ENCODE measurements at regions not wholly inside any gene's neighbourhood (a gene's known extent, or its start where the extent isn't known, plus 50 kb on each side); places are given as distances from the start of the nearest gene placed in this dataset.

GRCh38 chrX:10102046-10102704 lies 54.6 kb upstream of the CLCN4 start:
- no peak overlapping the region for H3K4ac ChIP-seq (ENCODE audit: low read depth, low read length)
- no peak overlapping the region for H3K14ac ChIP-seq (ENCODE audit: low read length)
- no peak overlapping the region for H2AK5ac ChIP-seq (ENCODE audit: low read length)
- H3K23ac ChIP-seq (ENCODE audit: low read length) = no peak overlapping the region
- no peak overlapping the region for H3K9ac ChIP-seq (ENCODE audit: low read length)
- H2BK120ac ChIP-seq (ENCODE audit: insufficient read depth, low read length, poor library complexity) = no peak overlapping the region
- no peak overlapping the region for H2BK5ac ChIP-seq (ENCODE audit: low read depth, low read length, poor library complexity)
- peaks cover 3 to 6% of the 10 kb centered on the region in 2 experiments for H3K4me1 ChIP-seq (ENCODE audit: control insufficient read depth in 1 of 2, insufficient read depth in 2 of 2, low read length in 2 of 2)
- H3K27ac ChIP-seq (ENCODE audit: low read depth, low read length) = peak overlapping the region; percentile 11
- DNase-seq = peak; percentile 78 to 79
- no CpG with 5 or more reads among the region's 14 CpGs for WGBS (ENCODE audit: extremely low coverage, insufficient coverage, insufficient read length)
- H3K9me3 ChIP-seq (ENCODE audit: insufficient read depth, low read depth, low read length) = no peaks in the 10 kb centered on the region
- no peak overlapping the region for H2BK12ac ChIP-seq (ENCODE audit: low read length)
- H3K4me3 ChIP-seq (ENCODE audit: low read depth, low read length) = no peak overlapping the region
- H3K4me2 ChIP-seq (ENCODE audit: low read length) = no peak overlapping the region
- H3K36me3 ChIP-seq (ENCODE audit: control insufficient read depth in 1 of 2, insufficient read depth in 2 of 2, low read length in 2 of 2) = peaks cover 17 to 28% of the 10 kb centered on the region in 2 experiments
- H4K12ac ChIP-seq (ENCODE audit: low read depth, low read length) = no peak overlapping the region
- no peak overlapping the region for H2AFZ ChIP-seq (ENCODE audit: insufficient read depth, low read length, poor library complexity)
- H4K8ac ChIP-seq (ENCODE audit: low read depth, low read length) = no peak overlapping the region
- H3K18ac ChIP-seq (ENCODE audit: low read length) = no peak overlapping the region
- no peaks in the 10 kb centered on the region for H3K79me2 ChIP-seq (ENCODE audit: control insufficient read depth, insufficient read depth, low read length, poor library complexity)
- H3K79me1 ChIP-seq (ENCODE audit: low read length) = no peaks in the 10 kb centered on the region
- no peak overlapping the region for H4K91ac ChIP-seq (ENCODE audit: low read depth, low read length)
- H3K27me3 ChIP-seq (ENCODE audit: insufficient read depth, low read length) = no peaks in the 10 kb centered on the region

- Histone ChIP-seq H2BK5ac (ENCODE audit: low read depth, low read length, poor library complexity) (no peak overlapping the region), H3K23ac (ENCODE audit: low read length) (no peak overlapping the region), H3K14ac (ENCODE audit: low read length) (no peak overlapping the region), H4K12ac (ENCODE audit: low read depth, low read length) (no peak overlapping the region), H4K91ac (ENCODE audit: low read depth, low read length) (no peak overlapping the region), H2BK12ac (ENCODE audit: low read length) (no peak overlapping the region), H3K9me3 (ENCODE audit: insufficient read depth, low read depth, low read length) (no peaks in the 10 kb centered on the region), H3K27ac (ENCODE audit: low read depth, low read length) (peak overlapping the region; percentile 55), H3K4ac (ENCODE audit: low read depth, low read length) (no peak overlapping the region), H3K79me1 (ENCODE audit: low read length) (no peaks in the 10 kb centered on the region), H3K18ac (ENCODE audit: low read length) (no peak overlapping the region), H3K27me3 (ENCODE audit: insufficient read depth, low read length) (no peaks in the 10 kb centered on the region), H3K79me2 (ENCODE audit: control insufficient read depth, insufficient read depth, low read length, poor library complexity) (no peaks in the 10 kb centered on the region), H3K4me2 (ENCODE audit: low read length) (no peak overlapping the region), H3K9ac (ENCODE audit: low read length) (no peak overlapping the region), H2AK5ac (ENCODE audit: low read length) (no peak overlapping the region), H3K36me3 (ENCODE audit: control insufficient read depth in 1 of 2, insufficient read depth in 2 of 2, low read length in 2 of 2) (peaks cover 17 to 26% of the 10 kb centered on the region in 2 experiments), H2BK120ac (ENCODE audit: insufficient read depth, low read length, poor library complexity) (no peak overlapping the region), H4K8ac (ENCODE audit: low read depth, low read length) (no peak overlapping the region), H3K4me3 (ENCODE audit: low read depth, low read length) (no peak overlapping the region), H2AFZ (ENCODE audit: insufficient read depth, low read length, poor library complexity) (no peak overlapping the region), H3K4me1 (ENCODE audit: control insufficient read depth in 1 of 2, insufficient read depth in 2 of 2, low read length in 2 of 2) (peaks cover 3 to 6% of the 10 kb centered on the region in 2 experiments)
- no CpG with 5 or more reads among the region's 8 CpGs for WGBS (ENCODE audit: extremely low coverage, insufficient coverage, insufficient read length)
- DNase-seq = peak; percentile 86 to 91
Observed at GRCh38 chrX:10103023-10103422, 53.8 kb upstream of the CLCN4 start.

GRCh38 chrX:10104958-10105658 lies 51.7 kb upstream of the CLCN4 start:
- H3K9ac ChIP-seq (ENCODE audit: low read length) = no peak overlapping the region
- no peaks in the 10 kb centered on the region for H3K79me2 ChIP-seq (ENCODE audit: control insufficient read depth, insufficient read depth, low read length, poor library complexity)
- no peak overlapping the region for H3K4me3 ChIP-seq (ENCODE audit: low read depth, low read length)
- peak; percentile 54 to 81 for DNase-seq
- no peak overlapping the region for H3K4me2 ChIP-seq (ENCODE audit: low read length)
- no CpG with 5 or more reads among the region's 10 CpGs for WGBS (ENCODE audit: extremely low coverage, insufficient coverage, insufficient read length)
- peaks cover 28% of the 10 kb centered on the region in 2 experiments for H3K36me3 ChIP-seq (ENCODE audit: control insufficient read depth in 1 of 2, insufficient read depth in 2 of 2, low read length in 2 of 2)
- no peak overlapping the region for H2BK5ac ChIP-seq (ENCODE audit: low read depth, low read length, poor library complexity)
- H3K27ac ChIP-seq (ENCODE audit: low read depth, low read length) = no peak overlapping the region
- no peak overlapping the region for H4K91ac ChIP-seq (ENCODE audit: low read depth, low read length)
- peaks cover 3 to 6% of the 10 kb centered on the region in 2 experiments for H3K4me1 ChIP-seq (ENCODE audit: control insufficient read depth in 1 of 2, insufficient read depth in 2 of 2, low read length in 2 of 2)
- H3K27me3 ChIP-seq (ENCODE audit: insufficient read depth, low read length) = no peaks in the 10 kb centered on the region
- no peak overlapping the region for H3K14ac ChIP-seq (ENCODE audit: low read length)
- no peaks in the 10 kb centered on the region for H3K9me3 ChIP-seq (ENCODE audit: insufficient read depth, low read depth, low read length)
- no peak overlapping the region for H2AFZ ChIP-seq (ENCODE audit: insufficient read depth, low read length, poor library complexity)
- H3K4ac ChIP-seq (ENCODE audit: low read depth, low read length) = no peak overlapping the region
- no peaks in the 10 kb centered on the region for H3K79me1 ChIP-seq (ENCODE audit: low read length)
- no peak overlapping the region for H4K12ac ChIP-seq (ENCODE audit: low read depth, low read length)
- H3K23ac ChIP-seq (ENCODE audit: low read length) = no peak overlapping the region
- H2AK5ac ChIP-seq (ENCODE audit: low read length) = no peak overlapping the region
- no peak overlapping the region for H2BK120ac ChIP-seq (ENCODE audit: insufficient read depth, low read length, poor library complexity)
- no peak overlapping the region for H2BK12ac ChIP-seq (ENCODE audit: low read length)
- H4K8ac ChIP-seq (ENCODE audit: low read depth, low read length) = no peak overlapping the region
- no peak overlapping the region for H3K18ac ChIP-seq (ENCODE audit: low read length)

DNA sequence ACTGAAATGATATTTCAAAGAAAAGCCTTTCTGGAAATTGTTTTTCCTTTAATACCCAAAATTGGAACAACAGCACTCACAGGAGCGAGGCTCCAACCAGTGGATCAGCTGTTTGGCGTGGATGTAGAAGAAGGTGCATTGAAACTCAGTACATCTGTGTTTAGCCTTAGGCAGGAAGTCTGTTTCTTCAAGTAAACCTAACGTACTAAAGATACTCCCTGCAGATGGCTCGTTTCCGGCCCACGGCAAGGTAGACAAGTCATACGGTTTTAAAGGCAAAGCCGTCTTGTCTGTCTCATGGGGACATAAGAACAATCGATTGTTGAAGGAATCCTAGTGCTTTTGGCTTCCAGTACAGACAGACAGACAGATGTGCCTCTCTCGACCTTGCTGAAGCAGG lies 50.0 kb upstream of the CLCN4 start:
- Histone ChIP-seq H3K9ac (ENCODE audit: low read length) (no peak overlapping the region), H3K79me2 (ENCODE audit: control insufficient read depth, insufficient read depth, low read length, poor library complexity) (no peaks in the 10 kb centered on the region), H3K36me3 (ENCODE audit: control insufficient read depth in 1 of 2, insufficient read depth in 2 of 2, low read length in 2 of 2) (peaks cover 32 to 34% of the 10 kb centered on the region in 2 experiments), H2AK5ac (ENCODE audit: low read length) (no peak overlapping the region), H3K4ac (ENCODE audit: low read depth, low read length) (no peak overlapping the region), H2BK5ac (ENCODE audit: low read depth, low read length, poor library complexity) (no peak overlapping the region), H3K4me2 (ENCODE audit: low read length) (no peak overlapping the region), H2BK12ac (ENCODE audit: low read length) (no peak overlapping the region), H3K4me1 (ENCODE audit: control insufficient read depth in 1 of 2, insufficient read depth in 2 of 2, low read length in 2 of 2) (peaks cover 3 to 6% of the 10 kb centered on the region in 2 experiments), H2BK120ac (ENCODE audit: insufficient read depth, low read length, poor library complexity) (no peak overlapping the region), H3K23ac (ENCODE audit: low read length) (no peak overlapping the region), H4K8ac (ENCODE audit: low read depth, low read length) (no peak overlapping the region), H4K12ac (ENCODE audit: low read depth, low read length) (no peak overlapping the region), H3K4me3 (ENCODE audit: low read depth, low read length) (no peak overlapping the region), H4K91ac (ENCODE audit: low read depth, low read length) (no peak overlapping the region), H3K27ac (ENCODE audit: low read depth, low read length) (peak overlapping the region; percentile 6), H3K14ac (ENCODE audit: low read length) (no peak overlapping the region), H3K9me3 (ENCODE audit: insufficient read depth, low read depth, low read length) (no peaks in the 10 kb centered on the region), H3K27me3 (ENCODE audit: insufficient read depth, low read length) (no peaks in the 10 kb centered on the region), H3K18ac (ENCODE audit: low read length) (no peak overlapping the region), H2AFZ (ENCODE audit: insufficient read depth, low read length, poor library complexity) (no peak overlapping the region), H3K79me1 (ENCODE audit: low read length) (no peaks in the 10 kb centered on the region)
- no peak for DNase-seq
- WGBS (ENCODE audit: extremely low coverage, insufficient coverage, insufficient read length) = no CpG with 5 or more reads among the region's 10 CpGs

Measured in trophoblast cell (in vitro differentiated cells and primary cell).